GM12878 (cell line): ENCODE measurements at regions not wholly inside any gene's neighbourhood (a gene's known extent, or its start where the extent isn't known, plus 50 kb on each side); places are given as distances from the start of the nearest gene placed in this dataset.

Experiments
- ATAC-seq: fragments of 200-7000 bp; cut with Tn5 transposase; 3 replicates; pipeline ENCODE4 v1.9.1; 2020; ENCODE audit warnings: mild to moderate bottlenecking, moderate library complexity
- BruUV-seq: library from RNA; stranded (reverse); fragments of 400-500 nt; replicated peaks from 2 replicates; lab custom pipeline; 2021; lab: Mats Ljungman, UMichigan
- CTCF ChIA-PET: fragments of 300-600 bp; sonication (Branson Sonifier 250); formaldehyde crosslinking; extraction: SDS; loops from one replicate; lab custom pipeline; 2021; ENCODE audit warnings: inconsistent platforms; lab: Yijun Ruan, JAX
- POLR2A ChIA-PET: fragments of 350-600 bp; formaldehyde crosslinking; extraction: SDS; loops from one replicate; lab custom pipeline; 2021; ENCODE audit warnings: inconsistent platforms; lab: Charles Lee
- RAD21 ChIA-PET: fragments of 300-600 bp; sonication (Branson Sonifier 250); formaldehyde crosslinking; loops from one replicate; lab custom pipeline; 2023; ENCODE audit warnings: antibody characterized with exemption; ENCODE audit not compliant: unreplicated experiment; lab: Charles Lee
- SMC1A ChIA-PET: fragments of 300-600 bp; sonication (Branson Sonifier 250); formaldehyde crosslinking; loops from one replicate; lab custom pipeline; 2023; ENCODE audit not compliant: unreplicated experiment, uncharacterized antibody; lab: Charles Lee
- DNase-seq: peaks from one replicate; pipeline ENCODE4 v3.0.0-alpha.2; 2011; ENCODE audit warnings: low read depth, low spot score
- FAIRE-seq: peaks from 3 replicates; lab custom pipeline; 2011; peaks lifted over from hg19 to GRCh38; lab: Jason Lieb, UNC
- H2AFZ ChIP-seq: 2 replicates; pipeline ENCODE4 v1.6.0; 2011; ENCODE audit warnings: low read depth, low read length, control low read depth; ENCODE audit not compliant: control insufficient read depth
- H3K27ac ChIP-seq: 2 replicates; pipeline ENCODE4 v1.5.1; 2011; ENCODE audit warnings: control low read depth; ENCODE audit not compliant: control insufficient read depth, insufficient read depth
- H3K27me3 ChIP-seq, 2 experiments: replicated peaks in 1 of 2; 2 replicates each; pipeline versions ENCODE4 v1.6.0 to v1.6.1; 2011; ENCODE audit warnings: low read length in 1 of 2; ENCODE audit not compliant: control insufficient read depth in 2 of 2, insufficient read depth in 2 of 2
- H3K36me3 ChIP-seq, 2 experiments: 2 replicates each; pipeline ENCODE4 v1.5.1; 2011; ENCODE audit warnings: low read length in 1 of 2; ENCODE audit not compliant: control insufficient read depth in 2 of 2, insufficient read depth in 2 of 2
- H3K4me1 ChIP-seq: 2 replicates; pipeline ENCODE4 v1.6.1; 2011; ENCODE audit warnings: mild to moderate bottlenecking, low read length, moderate library complexity, mixed read lengths; ENCODE audit not compliant: control insufficient read depth, insufficient read depth
- H3K4me2 ChIP-seq: 2 replicates; pipeline ENCODE4 v1.6.0; 2011; ENCODE audit warnings: control low read depth; ENCODE audit not compliant: control insufficient read depth, insufficient read depth
- H3K4me3 ChIP-seq: fragments of 200-600 bp; sonication (generic); 2 replicates; pipeline ENCODE4 v1.5.1; 2016
- H3K79me2 ChIP-seq: 2 replicates; pipeline ENCODE4 v1.6.0; 2011; ENCODE audit warnings: low read length; ENCODE audit not compliant: control insufficient read depth, insufficient read depth
- H3K9ac ChIP-seq: 2 replicates; pipeline ENCODE4 v1.8.0; 2011; ENCODE audit warnings: low read length, control low read depth, mixed read lengths; ENCODE audit not compliant: control insufficient read depth, insufficient read depth
- H3K9me3 ChIP-seq: replicated peaks from 3 replicates; pipeline ENCODE4 v1.5.1; 2011; ENCODE audit warnings: mild to moderate bottlenecking, low read length; ENCODE audit not compliant: control insufficient read depth, insufficient read depth
- H4K20me1 ChIP-seq: 2 replicates; pipeline ENCODE4 v1.6.0; 2011; ENCODE audit not compliant: control insufficient read depth, insufficient read depth
- CREB1 ChIP-seq: IDR thresholded peaks from 2 replicates; pipeline ENCODE4 v1.6.1; 2012; ENCODE audit warnings: low read depth, mild to moderate bottlenecking, inconsistent platforms
- EP300 ChIP-seq, 2 experiments: fragments of 150-350 bp in 1 of 2; IDR thresholded peaks; 2 replicates each; pipeline ENCODE4 v1.6.1; 2011 to 2012; ENCODE audit warnings: low read depth in 2 of 2, low read length in 2 of 2, borderline replicate concordance in 1 of 2, improper control_type of control experiment in 1 of 2, inconsistent platforms in 1 of 2; ENCODE audit not compliant: control insufficient read depth in 1 of 2
- FOXK2 ChIP-seq: fragments of 450-650 bp; IDR thresholded peaks from 2 replicates; pipeline ENCODE4 v1.6.1; 2017; ENCODE audit warnings: mild to moderate bottlenecking, moderate library complexity
- MYB ChIP-seq: fragments of 150-350 bp; IDR thresholded peaks from 2 replicates; pipeline ENCODE4 v1.6.1; 2014; ENCODE audit warnings: mild to moderate bottlenecking, low read depth, low read length, borderline replicate concordance
- SUZ12 ChIP-seq: fragments of 200-600 bp; sonication (generic); IDR thresholded peaks from one replicate; pipeline ENCODE4 v1.6.1; 2018; ENCODE audit warnings: antibody characterized with exemption, mild to moderate bottlenecking; ENCODE audit not compliant: unreplicated experiment
- whole genome bisulfite sequencing: methylation state at CpG from one replicate; pipeline ENCODE4 v1.1.6; 2016; ENCODE audit warnings: low lambda C conversion rate; ENCODE audit not compliant: insufficient replicate concordance, insufficient coverage; ENCODE audit errors: missing lambda C conversion rate; 5-methylcytosine and 5-hydroxymethylcytosine counted together
- in situ Hi-C: fragments of 300-500 bp; cut with MboI; formaldehyde crosslinking; loops from 9 replicates; pipeline ENCODE4 v1.14.3; 2018; ENCODE audit warnings: mixed read lengths
- intact Hi-C: fragments of 100-400 bp; cut with micrococcal nuclease; formaldehyde crosslinking; loops from one replicate; pipeline ENCODE4 v1.14.2; 2022; ENCODE audit not compliant: unreplicated experiment
- TF ChIP-seq, protein P1 (sequence below), 3 experiments: IDR thresholded peaks in 2 of 3; conservative IDR thresholded peaks in 1 of 3; 2 replicates each; pipeline ENCODE4 v1.5.1; 2011; ENCODE audit warnings: low read depth in 3 of 3, low read length in 3 of 3, mild to moderate bottlenecking in 3 of 3, control low read depth in 2 of 3, moderate library complexity in 2 of 3, inconsistent platforms in 1 of 3, mixed read lengths in 1 of 3; ENCODE audit not compliant: control insufficient read depth in 2 of 3, insufficient read depth in 1 of 3; ENCODE audit errors: extremely low read depth in 1 of 3
- TF ChIP-seq, protein P2 (sequence below): IDR thresholded peaks from 2 replicates; pipeline ENCODE4 v1.6.1; 2012; ENCODE audit warnings: mild to moderate bottlenecking, low read depth, low read length

DNA sequence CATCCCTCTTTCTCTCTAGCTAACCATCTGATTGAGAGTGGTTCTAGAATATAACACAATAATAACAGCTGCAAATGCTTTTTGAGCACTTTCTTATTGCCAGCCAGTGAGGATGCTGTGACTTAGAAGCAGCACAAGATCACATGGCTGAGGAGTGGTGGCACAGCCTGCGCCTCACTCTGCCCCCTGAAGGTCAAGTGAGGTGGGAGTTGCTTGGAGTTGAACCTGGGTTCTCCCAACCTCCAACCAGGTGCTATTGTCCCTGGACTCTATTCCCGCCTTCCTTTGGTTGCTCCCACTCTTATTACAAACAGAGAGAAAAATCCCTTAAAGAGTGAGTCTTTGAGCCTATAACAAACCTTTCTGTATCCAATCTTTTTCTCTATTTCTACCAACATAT, 280.3 kb upstream of the PODXL start:
- POLR2A ChIA-PET = no interaction called here
- BruUV-seq = no TSS peak
- CTCF ChIA-PET = interaction anchor here (2.7 kb wide), 1 partner anchor 23 kb away, joined by 9 read pairs; no protein-coding TSS in a partner anchor
- Histone ChIP-seq H3K79me2 (no peaks in the 10 kb centered on the region), H3K4me3 (no peak overlapping the region), H3K27ac (no peak overlapping the region), H3K36me3 (no peaks in the 10 kb centered on the region), H3K9me3 (no peaks in the 10 kb centered on the region), H3K4me2 (no peak overlapping the region), H2AFZ (no peak overlapping the region), H3K4me1 (no peaks in the 10 kb centered on the region), H4K20me1 (no peaks in the 10 kb centered on the region), H3K27me3 (no peaks in the 10 kb centered on the region), H3K9ac (no peak overlapping the region)
- FAIRE-seq (no peak), ATAC-seq (no peak), DNase-seq (no peak)
- intact Hi-C loops (no loop called here), in situ Hi-C loops (no loop called here)
- RAD21 ChIA-PET = no interaction called here
- SMC1A ChIA-PET = no interaction called here
- 0% methylated on average over 2 of the region's 2 CpGs for WGBS
- TF ChIP-seq MYB = no peak
- TF ChIP-seq, protein P1, sequence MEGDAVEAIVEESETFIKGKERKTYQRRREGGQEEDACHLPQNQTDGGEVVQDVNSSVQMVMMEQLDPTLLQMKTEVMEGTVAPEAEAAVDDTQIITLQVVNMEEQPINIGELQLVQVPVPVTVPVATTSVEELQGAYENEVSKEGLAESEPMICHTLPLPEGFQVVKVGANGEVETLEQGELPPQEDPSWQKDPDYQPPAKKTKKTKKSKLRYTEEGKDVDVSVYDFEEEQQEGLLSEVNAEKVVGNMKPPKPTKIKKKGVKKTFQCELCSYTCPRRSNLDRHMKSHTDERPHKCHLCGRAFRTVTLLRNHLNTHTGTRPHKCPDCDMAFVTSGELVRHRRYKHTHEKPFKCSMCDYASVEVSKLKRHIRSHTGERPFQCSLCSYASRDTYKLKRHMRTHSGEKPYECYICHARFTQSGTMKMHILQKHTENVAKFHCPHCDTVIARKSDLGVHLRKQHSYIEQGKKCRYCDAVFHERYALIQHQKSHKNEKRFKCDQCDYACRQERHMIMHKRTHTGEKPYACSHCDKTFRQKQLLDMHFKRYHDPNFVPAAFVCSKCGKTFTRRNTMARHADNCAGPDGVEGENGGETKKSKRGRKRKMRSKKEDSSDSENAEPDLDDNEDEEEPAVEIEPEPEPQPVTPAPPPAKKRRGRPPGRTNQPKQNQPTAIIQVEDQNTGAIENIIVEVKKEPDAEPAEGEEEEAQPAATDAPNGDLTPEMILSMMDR (IDR thresholded peaks at IDR 0.05 in 2 of 3, conservative IDR thresholded peaks at IDR 0.05 in 1 of 3; ENCODE audit: control insufficient read depth in 2 of 3, extremely low read depth in 1 of 3, insufficient read depth in 1 of 3, low read depth in 3 of 3, low read length in 3 of 3) = 0 out of 6 replicates have a peak, but pooled peaks of 1 of the 3 experiments have one; percentile 2

DNA sequence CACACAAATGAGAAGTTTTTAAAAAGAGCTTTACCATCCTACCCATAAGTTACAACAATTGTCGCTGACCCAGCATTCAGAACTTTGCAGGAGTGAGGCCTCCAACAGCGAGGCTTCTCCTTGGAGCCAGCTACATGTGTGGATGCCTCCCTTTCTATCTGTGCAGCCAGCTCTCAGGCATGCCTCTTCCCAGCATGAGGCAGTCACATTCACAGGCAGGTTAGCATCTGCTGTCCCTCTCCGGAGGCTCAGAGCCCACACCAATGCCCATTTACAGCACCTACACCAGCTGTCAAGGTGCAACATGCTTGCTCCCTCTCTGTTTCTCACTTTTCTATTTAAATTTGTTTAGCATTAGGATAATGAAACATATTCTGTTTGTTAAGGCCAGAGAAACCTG, 278.7 kb upstream of the PODXL start:
- intact Hi-C loops = no loop called here

More for the DNA sequence above, 278.7 kb upstream of the PODXL start:
- DNase-seq (no peak), FAIRE-seq (no peak), ATAC-seq (no peak)
- POLR2A ChIA-PET = interaction anchor here (0.6 kb wide), 1 partner anchor 194 kb away, joined by 4 read pairs; no protein-coding TSS in a partner anchor
- Histone ChIP-seq H3K4me2 (no peak overlapping the region), H3K4me3 (no peak overlapping the region), H3K27me3 (no peaks in the 10 kb centered on the region; a peak in 2 of 4 replicates), H3K36me3 (no peaks in the 10 kb centered on the region), H3K9ac (no peak overlapping the region), H3K27ac (no peak overlapping the region), H3K4me1 (no peaks in the 10 kb centered on the region), H2AFZ (no peak overlapping the region), H3K9me3 (no peaks in the 10 kb centered on the region), H4K20me1 (no peaks in the 10 kb centered on the region), H3K79me2 (no peaks in the 10 kb centered on the region)
- in situ Hi-C loops = no loop called here
- 17% methylated on average over 3 of the region's 3 CpGs for WGBS
- RAD21 ChIA-PET = no interaction called here
- no TSS peak for BruUV-seq
- CTCF ChIA-PET = interaction anchor here (1.2 to 2.7 kb wide), 2 partner anchors 10 to 24 kb away, joined by 3 to 9 read pairs; no protein-coding TSS in a partner anchor
- SMC1A ChIA-PET = interaction anchor here (1.4 kb wide), 1 partner anchor 35 kb away, joined by 4 read pairs; no protein-coding TSS in a partner anchor
- TF ChIP-seq, protein P2, sequence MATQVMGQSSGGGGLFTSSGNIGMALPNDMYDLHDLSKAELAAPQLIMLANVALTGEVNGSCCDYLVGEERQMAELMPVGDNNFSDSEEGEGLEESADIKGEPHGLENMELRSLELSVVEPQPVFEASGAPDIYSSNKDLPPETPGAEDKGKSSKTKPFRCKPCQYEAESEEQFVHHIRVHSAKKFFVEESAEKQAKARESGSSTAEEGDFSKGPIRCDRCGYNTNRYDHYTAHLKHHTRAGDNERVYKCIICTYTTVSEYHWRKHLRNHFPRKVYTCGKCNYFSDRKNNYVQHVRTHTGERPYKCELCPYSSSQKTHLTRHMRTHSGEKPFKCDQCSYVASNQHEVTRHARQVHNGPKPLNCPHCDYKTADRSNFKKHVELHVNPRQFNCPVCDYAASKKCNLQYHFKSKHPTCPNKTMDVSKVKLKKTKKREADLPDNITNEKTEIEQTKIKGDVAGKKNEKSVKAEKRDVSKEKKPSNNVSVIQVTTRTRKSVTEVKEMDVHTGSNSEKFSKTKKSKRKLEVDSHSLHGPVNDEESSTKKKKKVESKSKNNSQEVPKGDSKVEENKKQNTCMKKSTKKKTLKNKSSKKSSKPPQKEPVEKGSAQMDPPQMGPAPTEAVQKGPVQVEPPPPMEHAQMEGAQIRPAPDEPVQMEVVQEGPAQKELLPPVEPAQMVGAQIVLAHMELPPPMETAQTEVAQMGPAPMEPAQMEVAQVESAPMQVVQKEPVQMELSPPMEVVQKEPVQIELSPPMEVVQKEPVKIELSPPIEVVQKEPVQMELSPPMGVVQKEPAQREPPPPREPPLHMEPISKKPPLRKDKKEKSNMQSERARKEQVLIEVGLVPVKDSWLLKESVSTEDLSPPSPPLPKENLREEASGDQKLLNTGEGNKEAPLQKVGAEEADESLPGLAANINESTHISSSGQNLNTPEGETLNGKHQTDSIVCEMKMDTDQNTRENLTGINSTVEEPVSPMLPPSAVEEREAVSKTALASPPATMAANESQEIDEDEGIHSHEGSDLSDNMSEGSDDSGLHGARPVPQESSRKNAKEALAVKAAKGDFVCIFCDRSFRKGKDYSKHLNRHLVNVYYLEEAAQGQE = no peak
- TF ChIP-seq EP300 (IDR thresholded peaks at IDR 0.05; ENCODE audit: borderline replicate concordance in 1 of 2, control insufficient read depth in 1 of 2, low read depth in 2 of 2, low read length in 2 of 2) (no peak), SUZ12 (no peak), FOXK2 (no peak), CREB1 (no peak)
- TF ChIP-seq, all 136 proteins: peak for 0
